GM12875 (cell line): ENCODE measurements at regions not wholly inside any gene's neighbourhood (a gene's known extent, or its start where the extent isn't known, plus 50 kb on each side); places are given as distances from the start of the nearest gene placed in this dataset.

Experiments used
- H3K4me3 ChIP-seq: one replicate; pipeline ENCODE4 v1.5.1; 2011; ENCODE audit warnings: low read depth, low read length, control low read depth
- CTCF ChIP-seq: IDR thresholded peaks from 2 replicates; pipeline ENCODE4 v1.5.1; 2011; ENCODE audit warnings: low read depth, mild to moderate bottlenecking, control low read depth, inconsistent platforms, low read length, moderate library complexity, borderline replicate concordance; ENCODE audit not compliant: insufficient read depth

GRCh38 chr7:96899108-96899507 lies 106.2 kb upstream of the DLX6 start:
- TF ChIP-seq CTCF: no peak
- no peak overlapping the region for H3K4me3 ChIP-seq

GRCh38 chr7:96901822-96902445 lies 103.4 kb upstream of the DLX6 start:
- H3K4me3 ChIP-seq: no peak overlapping the region
- no peak for TF ChIP-seq CTCF

GRCh38 chr7:96903906-96904305 lies 101.4 kb upstream of the DLX6 start:
- H3K4me3 ChIP-seq: no peak overlapping the region
- TF ChIP-seq CTCF: no peak

GRCh38 chr7:96910486-96910885 lies 94.9 kb upstream of the DLX6 start:
- no peak for TF ChIP-seq CTCF

GRCh38 chr7:96915029-96915428 lies 90.3 kb upstream of the DLX6 start:
- no peak for TF ChIP-seq CTCF
- H3K4me3 ChIP-seq: no peak overlapping the region

More at GRCh38 chr7:96910486-96910885, 94.9 kb upstream of the DLX6 start:
- H3K4me3 ChIP-seq: no peak overlapping the region

- TF ChIP-seq CTCF: no peak
- no peak overlapping the region for H3K4me3 ChIP-seq
Measured at GRCh38 chr7:96920064-96920463, 85.3 kb upstream of the DLX6 start.

- no peak for TF ChIP-seq CTCF
- no peak overlapping the region for H3K4me3 ChIP-seq
Measured at GRCh38 chr7:96920713-96921112, 84.6 kb upstream of the DLX6 start.
